Heart right ventricle (tissue), 16 donors: ENCODE measurements at regions not wholly inside any gene's neighbourhood (a gene's known extent, or its start where the extent isn't known, plus 50 kb on each side); places are given as distances from the start of the nearest gene placed in this dataset.
A peak's percentile ranks its signal among the peaks of the same experiment; 100 is the strongest.

Experiments used
- ATAC-seq, 8 donors: fragments of 200-7000 bp; cut with Tn5 transposase; one replicate each; pipeline ENCODE4 v1.9.1; 2020; ENCODE audit warnings: mild to moderate bottlenecking in 8 of 8, moderate library complexity in 8 of 8, moderate number of reproducible peaks in 1 of 8
- DNase-seq, 2 donors: peaks; one replicate each; pipeline ENCODE4 v3.0.0-alpha.2; 2020
- H3K27ac ChIP-seq, 10 donors: fragments of 200-600 bp; sonication (generic) in 2 of 10; one replicate each; pipeline versions ENCODE4 v1.5.0 to v1.8.0; 2020 to 2022; ENCODE audit warnings: mild to moderate bottlenecking in 3 of 10
- H3K27me3 ChIP-seq, 7 donors: fragments of 200-600 bp; one replicate each; pipeline ENCODE4 v1.8.0; 2021 to 2022; ENCODE audit warnings: mild to moderate bottlenecking in 2 of 7
- H3K36me3 ChIP-seq, 9 donors: fragments of 200-600 bp; sonication (generic) in 1 of 9; one replicate each; pipeline versions ENCODE4 v1.5.0 to v1.8.0; 2020 to 2022; ENCODE audit warnings: mild to moderate bottlenecking in 2 of 9
- H3K4me1 ChIP-seq, 9 donors: fragments of 200-600 bp; sonication (generic) in 1 of 9; one replicate each; pipeline versions ENCODE4 v1.5.0 to v1.8.0; 2020 to 2022; ENCODE audit warnings: mild to moderate bottlenecking in 4 of 9
- H3K4me3 ChIP-seq, 10 donors: fragments of 200-600 bp; sonication (generic) in 2 of 10; one replicate each; pipeline versions ENCODE4 v1.5.0 to v1.8.0; 2020 to 2022; ENCODE audit warnings: mild to moderate bottlenecking in 7 of 10, moderate library complexity in 2 of 10
- H3K9me3 ChIP-seq, 11 donors: fragments of 200-600 bp in 10 of 11; sonication (generic) in 2 of 11; one replicate each; pipeline versions ENCODE4 v1.5.0 to v1.8.0; 2013 to 2022; ENCODE audit warnings: mild to moderate bottlenecking in 2 of 11, control low read depth in 1 of 11, moderate library complexity in 1 of 11
- WGBS, 2 donors: extraction: QIAGEN DNeasy Blood & Tissue Kit; methylation state at CpG; one replicate each; pipeline ENCODE4 v1.1.7; 2013; ENCODE audit warnings: inconsistent platforms in 1 of 2; 5-methylcytosine and 5-hydroxymethylcytosine counted together
- intact Hi-C, 10 donors: fragments of 100-400 bp; cut with DNase I; formaldehyde crosslinking; loops; one replicate each; pipeline versions ENCODE4 v1.11.1 to v1.14.2; 2022
- TF ChIP-seq, protein P1 (sequence below), 9 donors: fragments of 200-600 bp; sonication (generic) in 2 of 9; IDR thresholded peaks; one replicate each; pipeline versions ENCODE4 v1.5.0 to v1.8.0; 2021 to 2022; ENCODE audit warnings: antibody characterized with exemption in 9 of 9, mild to moderate bottlenecking in 5 of 9, moderate library complexity in 1 of 9
- donor health status: Arrhythmogenic right ventricular cardiomyopathy.
- donor health status: ischemic (EF 13 %, LVEDD 7.1; RV severe dilation, severe dysfunction).
- donor health status: healthy with polysubstance abuse.
- donor health status: DM: no; HTN: yes; CAD: no.
- donor health status: DM: no; HTN: no; CAD: no.
- donor health status: ischemic (EF 25% LVEDD 6.9; RV normal size, moderate dysfunction).
- donor health status: ischemic (EF 25% LVEDD 5.7; RV mildly dilated, moderate dysfunction).
- donor health status: healthy.
- donor health status: DM: yes; HTN: yes; CAD: no.
- donor health status: Ischemic cardiomyopathy.
- donor health status: ischemic (EF 35%, LVEDD 5.7; RV mildly dilated, moderate dysfunction).
- donor health status: nonischemic (EF 11% LVEDD 7.7; RV severe dilation, severe dysfunction).
- donor health status: DM: yes; HTN: yes; CAD: no.
- donor health status: PGD.
- donor health status: ischemic (EF 29% LVEDD 5.4; RV normal size, mild dysfunction).
- donor health status: nonischemic (EF 23%, LVEDD 6.1; RV moderate dilation, normal function).

DNA sequence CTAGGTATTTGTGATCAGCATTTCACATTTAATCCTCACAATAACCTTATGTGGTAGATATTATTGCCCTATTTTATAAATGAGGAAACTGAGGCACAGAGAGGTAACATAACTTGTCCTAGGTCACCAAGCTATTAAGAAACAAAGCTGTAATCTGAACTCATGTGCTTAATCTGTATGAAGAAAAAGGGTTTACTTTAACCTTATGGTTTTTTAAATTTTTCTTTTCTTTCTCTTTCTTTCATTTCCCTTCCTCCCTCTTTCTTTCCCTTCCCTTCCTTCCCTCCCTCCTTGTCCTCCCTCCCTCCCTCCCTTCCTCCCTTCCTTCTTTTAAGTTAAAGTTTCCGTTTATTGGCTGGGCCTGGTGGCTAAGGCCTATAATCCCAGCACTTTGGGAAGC lies 105.2 kb upstream of the AMZ2 start:
- ATAC-seq, result no peak
- no peaks in the 10 kb centered on the region for H3K27me3 ChIP-seq
- no peak for DNase-seq
- TF ChIP-seq, protein P1, sequence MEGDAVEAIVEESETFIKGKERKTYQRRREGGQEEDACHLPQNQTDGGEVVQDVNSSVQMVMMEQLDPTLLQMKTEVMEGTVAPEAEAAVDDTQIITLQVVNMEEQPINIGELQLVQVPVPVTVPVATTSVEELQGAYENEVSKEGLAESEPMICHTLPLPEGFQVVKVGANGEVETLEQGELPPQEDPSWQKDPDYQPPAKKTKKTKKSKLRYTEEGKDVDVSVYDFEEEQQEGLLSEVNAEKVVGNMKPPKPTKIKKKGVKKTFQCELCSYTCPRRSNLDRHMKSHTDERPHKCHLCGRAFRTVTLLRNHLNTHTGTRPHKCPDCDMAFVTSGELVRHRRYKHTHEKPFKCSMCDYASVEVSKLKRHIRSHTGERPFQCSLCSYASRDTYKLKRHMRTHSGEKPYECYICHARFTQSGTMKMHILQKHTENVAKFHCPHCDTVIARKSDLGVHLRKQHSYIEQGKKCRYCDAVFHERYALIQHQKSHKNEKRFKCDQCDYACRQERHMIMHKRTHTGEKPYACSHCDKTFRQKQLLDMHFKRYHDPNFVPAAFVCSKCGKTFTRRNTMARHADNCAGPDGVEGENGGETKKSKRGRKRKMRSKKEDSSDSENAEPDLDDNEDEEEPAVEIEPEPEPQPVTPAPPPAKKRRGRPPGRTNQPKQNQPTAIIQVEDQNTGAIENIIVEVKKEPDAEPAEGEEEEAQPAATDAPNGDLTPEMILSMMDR (IDR thresholded peaks at IDR 0.05), result no peak
- WGBS, 2 donors, result 73 to 76% methylated on average over 1 of the region's 1 CpG
- no peaks in the 10 kb centered on the region for H3K36me3 ChIP-seq
- intact Hi-C loops, result no loop called here
- H3K9me3 ChIP-seq, result no peaks in the 10 kb centered on the region
- no peaks in the 10 kb centered on the region for H3K4me1 ChIP-seq
- no peak overlapping the region for H3K4me3 ChIP-seq
- no peak overlapping the region for H3K27ac ChIP-seq

DNA sequence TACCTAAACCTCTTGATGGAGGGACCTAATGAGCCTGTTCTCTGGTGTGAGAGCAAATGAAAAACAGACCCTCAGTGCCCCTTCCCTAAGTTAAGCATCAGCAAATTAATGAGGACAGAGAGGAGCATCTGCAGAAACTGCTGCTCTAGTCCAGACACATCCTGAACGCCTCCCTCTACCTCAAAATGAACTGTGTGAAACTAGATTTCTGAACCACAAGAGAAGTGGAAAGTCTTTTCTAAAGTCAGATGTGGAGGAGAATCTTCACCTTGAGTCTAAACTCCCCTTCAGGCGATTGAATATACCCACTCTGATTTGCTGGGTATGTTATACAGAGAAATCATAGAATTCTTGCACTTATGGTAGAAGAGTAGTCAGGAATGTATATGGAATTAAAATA lies 104.4 kb upstream of the AMZ2 start:
- H3K27ac ChIP-seq, result no peak overlapping the region
- intact Hi-C loops, result no loop called here
- no peak overlapping the region for H3K4me3 ChIP-seq
- H3K36me3 ChIP-seq, result no peaks in the 10 kb centered on the region
- H3K9me3 ChIP-seq, result no peaks in the 10 kb centered on the region
- H3K4me1 ChIP-seq, result no peaks in the 10 kb centered on the region
- DNase-seq, result no peak
- ATAC-seq, result no peak
- WGBS, 2 donors, result 93 to 94% methylated on average over 2 of the region's 2 CpGs
- TF ChIP-seq, protein P1 (IDR thresholded peaks at IDR 0.05), result no peak
- no peaks in the 10 kb centered on the region for H3K27me3 ChIP-seq

DNA sequence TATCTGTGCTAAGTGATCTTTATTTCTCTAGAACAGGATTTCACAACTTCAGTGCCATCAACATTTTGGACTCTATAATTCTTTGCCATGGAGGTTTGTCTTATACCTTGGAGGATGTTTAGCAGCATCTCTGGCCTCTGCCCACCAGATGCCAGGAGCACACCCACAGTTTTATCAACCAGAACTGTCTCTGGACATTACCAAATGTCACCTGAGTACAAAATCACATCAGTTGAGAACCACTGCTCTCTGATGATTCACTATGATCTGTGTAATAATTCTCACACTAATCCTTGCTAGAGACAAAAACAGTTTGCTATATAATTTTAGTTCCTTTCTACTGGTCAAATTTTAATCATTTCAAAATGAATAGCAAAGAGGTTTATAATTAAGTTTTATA lies 102.8 kb upstream of the AMZ2 start:
- DNase-seq (no peak), ATAC-seq (no peak)
- H3K4me3 ChIP-seq, result no peak overlapping the region
- H3K4me1 ChIP-seq, result no peaks in the 10 kb centered on the region
- TF ChIP-seq, protein P1 (IDR thresholded peaks at IDR 0.05), result no peak
- intact Hi-C loops, result no loop called here
- no peaks in the 10 kb centered on the region for H3K27me3 ChIP-seq
- H3K36me3 ChIP-seq, result no peaks in the 10 kb centered on the region
- no peaks in the 10 kb centered on the region for H3K9me3 ChIP-seq
- no peak overlapping the region for H3K27ac ChIP-seq

DNA sequence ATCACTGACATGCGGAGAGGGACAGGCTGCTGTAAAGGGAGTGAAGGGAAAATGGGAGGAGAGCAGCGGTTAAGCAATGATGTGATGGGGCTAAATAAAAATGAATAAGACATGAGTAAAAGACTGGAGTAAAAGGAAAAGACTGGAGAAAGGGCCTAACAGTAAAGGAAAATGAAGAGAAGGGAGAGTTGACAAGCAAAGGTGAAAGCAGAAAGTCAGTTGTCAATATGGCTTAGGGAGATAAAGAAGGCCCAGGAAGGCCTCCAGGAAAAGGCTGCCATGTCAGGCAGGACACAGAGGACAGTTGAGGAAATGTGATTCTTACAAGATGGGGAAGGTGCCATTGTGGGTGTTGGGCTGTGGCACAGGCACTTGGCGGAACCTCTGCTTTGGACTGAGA lies 98.9 kb upstream of the AMZ2 start:
- Histone ChIP-seq H3K27me3 (no peaks in the 10 kb centered on the region), H3K4me1 (no peaks in the 10 kb centered on the region), H3K4me3 (no peak overlapping the region), H3K9me3 (no peaks in the 10 kb centered on the region), H3K27ac (no peak overlapping the region), H3K36me3 (no peaks in the 10 kb centered on the region)
- DNase-seq (no peak), ATAC-seq (no peak)
- TF ChIP-seq, protein P1 (IDR thresholded peaks at IDR 0.05), result no peak
- WGBS, 2 donors, result 99% methylated on average over 3 of the region's 3 CpGs
- intact Hi-C loops, result no loop called here

DNA sequence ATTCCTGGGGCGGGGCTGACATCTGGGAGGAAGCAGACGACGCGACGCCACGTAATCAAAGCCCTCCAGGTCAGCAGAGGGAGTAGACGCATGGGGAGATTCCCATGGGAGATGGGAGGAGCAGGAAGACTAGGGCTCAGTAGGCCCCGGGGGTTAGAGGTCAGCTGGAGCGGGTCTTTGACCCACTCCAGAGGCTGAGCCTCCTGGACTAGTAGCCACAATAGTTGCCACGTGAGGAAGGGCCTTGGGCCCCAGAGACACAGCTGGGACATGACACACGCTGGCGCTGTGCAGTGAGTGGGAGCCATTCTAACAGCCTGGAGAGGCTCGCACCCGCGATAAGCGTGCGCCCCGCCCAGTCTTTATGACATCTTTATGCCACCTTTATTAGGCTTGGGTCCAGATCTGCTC lies 95.7 kb upstream of the AMZ2 start:
- Histone ChIP-seq H3K4me3 (no peak overlapping the region), H3K27me3 (no peaks in the 10 kb centered on the region), H3K36me3 (no peaks in the 10 kb centered on the region), H3K9me3 (no peaks in the 10 kb centered on the region), H3K27ac (no peak overlapping the region), H3K4me1 (no peaks in the 10 kb centered on the region)
- intact Hi-C loops, result no loop called here
- TF ChIP-seq, protein P1 (IDR thresholded peaks at IDR 0.05), result no peak
- ATAC-seq (peak in 7 of 8 donors; percentile 37 to 89 (median 62)), DNase-seq (peak in 1 of 2 donors; percentile 24)
- WGBS, 2 donors, result 81 to 82% methylated on average over 18 of the region's 18 CpGs
